IMR-90 (cell line): ENCODE measurements at regions not wholly inside any gene's neighbourhood (a gene's known extent, or its start where the extent isn't known, plus 50 kb on each side); places are given as distances from the start of the nearest gene placed in this dataset.

Experiments used
- ATAC-seq: fragments of 200-7000 bp; cut with Tn5 transposase; 2 replicates; pipeline ENCODE4 v1.9.1; 2020; ENCODE audit warnings: low read depth, mild to moderate bottlenecking, moderate library complexity
- BruUV-seq: library from RNA; stranded (reverse); fragments of 400-500 nt; replicated peaks from 2 replicates; lab custom pipeline; 2021; lab: Mats Ljungman, UMichigan
- CTCF ChIA-PET: fragments of 300-600 bp; formaldehyde crosslinking; extraction: SDS; loops from one replicate; lab custom pipeline; 2021; ENCODE audit warnings: antibody characterized with exemption; lab: Yijun Ruan, JAX
- POLR2A ChIA-PET: fragments of 300-600 bp; sonication (Branson Sonifier 250); formaldehyde crosslinking; loops from one replicate; lab custom pipeline; 2022; ENCODE audit warnings: antibody characterized with exemption; ENCODE audit not compliant: unreplicated experiment; lab: Charles Lee
- DNase-seq: peaks from one replicate; pipeline ENCODE4 v3.0.0; 2013
- H2AFZ ChIP-seq: replicated peaks from 2 replicates; pipeline ENCODE3; 2013; ENCODE audit warnings: low read length, mild to moderate bottlenecking; ENCODE audit not compliant: poor library complexity
- H2AK5ac ChIP-seq: 2 replicates; pipeline ENCODE4 v1.6.1; 2013; ENCODE audit warnings: low read depth, low read length, inconsistent platforms
- H2AK9ac ChIP-seq: replicated peaks from 2 replicates; pipeline ENCODE3; 2013; ENCODE audit warnings: mild to moderate bottlenecking, low read depth, low read length, moderate library complexity; ENCODE audit not compliant: poor library complexity
- H2BK120ac ChIP-seq: 2 replicates; pipeline ENCODE4 v1.6.1; 2013; ENCODE audit warnings: low read depth, low read length, inconsistent platforms
- H2BK15ac ChIP-seq: 3 replicates; pipeline ENCODE4 v1.6.1; 2013; ENCODE audit warnings: low read depth, low read length, inconsistent platforms
- H2BK20ac ChIP-seq: 2 replicates; pipeline ENCODE4 v1.6.1; 2013; ENCODE audit warnings: low read depth, mild to moderate bottlenecking, inconsistent platforms, low read length, moderate library complexity
- H2BK5ac ChIP-seq: 2 replicates; pipeline ENCODE4 v1.6.1; 2013; ENCODE audit warnings: mild to moderate bottlenecking, low read depth, low read length, inconsistent platforms; ENCODE audit not compliant: poor library complexity, severe bottlenecking
- H3K14ac ChIP-seq: replicated peaks from 2 replicates; pipeline ENCODE4 v1.6.1; 2013; ENCODE audit warnings: low read depth, low read length, inconsistent platforms
- H3K18ac ChIP-seq: 2 replicates; pipeline ENCODE4 v1.6.1; 2013; ENCODE audit warnings: low read depth, low read length, control low read depth
- H3K23ac ChIP-seq: 2 replicates; pipeline ENCODE4 v1.6.1; 2013; ENCODE audit warnings: low read depth, low read length, inconsistent platforms
- H3K27ac ChIP-seq: 2 replicates; pipeline ENCODE4 v1.5.1; 2013; ENCODE audit warnings: mild to moderate bottlenecking, control low read depth, low read length; ENCODE audit not compliant: insufficient read depth
- H3K27me3 ChIP-seq: 2 replicates; pipeline ENCODE4 v1.6.1; 2013; ENCODE audit warnings: low read length; ENCODE audit not compliant: control insufficient read depth, insufficient read depth
- H3K36me3 ChIP-seq: 2 replicates; pipeline ENCODE4 v1.6.1; 2013; ENCODE audit warnings: low read length, mixed read lengths; ENCODE audit not compliant: control insufficient read depth, insufficient read depth
- H3K4ac ChIP-seq: 2 replicates; pipeline ENCODE4 v1.6.1; 2013; ENCODE audit warnings: low read depth, low read length, inconsistent platforms
- H3K4me1 ChIP-seq: 2 replicates; pipeline ENCODE4 v1.6.1; 2013; ENCODE audit warnings: low read length, mixed read lengths; ENCODE audit not compliant: control insufficient read depth, insufficient read depth
- H3K4me2 ChIP-seq: 2 replicates; pipeline ENCODE4 v1.6.1; 2013; ENCODE audit warnings: low read depth, mild to moderate bottlenecking, control low read depth, low read length, moderate library complexity
- H3K4me3 ChIP-seq: 2 replicates; pipeline ENCODE4 v1.5.1; 2013; ENCODE audit warnings: low read depth, mild to moderate bottlenecking, control low read depth, low read length, moderate library complexity; ENCODE audit not compliant: insufficient read depth
- H3K56ac ChIP-seq: 2 replicates; pipeline ENCODE4 v1.6.1; 2013; ENCODE audit warnings: low read length, inconsistent platforms; ENCODE audit not compliant: insufficient read depth; ENCODE audit errors: extremely low read depth
- H3K79me1 ChIP-seq, 2 experiments: 2 replicates each; pipeline ENCODE4 v1.6.1; 2013; ENCODE audit warnings: low read length in 2 of 2, inconsistent platforms in 1 of 2, low read depth in 1 of 2
- H3K9ac ChIP-seq: 2 replicates; pipeline ENCODE4 v1.6.1; 2013; ENCODE audit warnings: low read depth, low read length, control low read depth
- H3K9me1 ChIP-seq: 2 replicates; pipeline ENCODE4 v1.6.1; 2013; ENCODE audit warnings: low read length, inconsistent platforms; ENCODE audit not compliant: insufficient read depth
- H3K9me3 ChIP-seq: 2 replicates; pipeline ENCODE4 v1.6.1; 2013; ENCODE audit warnings: low read length; ENCODE audit not compliant: control insufficient read depth, insufficient read depth
- H4K20me1 ChIP-seq: 2 replicates; pipeline ENCODE4 v1.6.1; 2013; ENCODE audit warnings: low read length, inconsistent platforms; ENCODE audit not compliant: insufficient read depth
- H4K5ac ChIP-seq: 2 replicates; pipeline ENCODE4 v1.6.1; 2013; ENCODE audit warnings: mild to moderate bottlenecking, low read depth, low read length, control low read depth
- H4K8ac ChIP-seq, 2 experiments: 2 replicates each; pipeline ENCODE4 v1.6.1; 2013; ENCODE audit warnings: low read depth in 2 of 2, low read length in 2 of 2, control low read depth in 1 of 2, inconsistent platforms in 1 of 2
- H4K91ac ChIP-seq: 2 replicates; pipeline ENCODE4 v1.6.1; 2013; ENCODE audit warnings: low read depth, low read length, inconsistent platforms; ENCODE audit not compliant: insufficient read depth
- BHLHE40 ChIP-seq: fragments of 150-350 bp; IDR thresholded peaks from 2 replicates; pipeline ENCODE4 v1.6.1; 2016; ENCODE audit warnings: mild to moderate bottlenecking, low read depth, low read length
- MAFK ChIP-seq: IDR thresholded peaks from 2 replicates; pipeline ENCODE4 v1.6.1; 2012; ENCODE audit warnings: low read depth, low read length, improper control_type of control experiment
- MXI1 ChIP-seq: IDR thresholded peaks from 2 replicates; pipeline ENCODE4 v1.6.1; 2012; ENCODE audit warnings: low read depth, mild to moderate bottlenecking, low read length, moderate library complexity, borderline replicate concordance
- RFX5 ChIP-seq: IDR thresholded peaks from 2 replicates; pipeline ENCODE4 v1.8.0; 2012; ENCODE audit warnings: low read depth, mild to moderate bottlenecking, low read length, moderate library complexity
- WGBS, 2 experiments: methylation state at CpG; one replicate each; pipeline versions ENCODE4 v1.1.5 to v1.1.7; 2013; ENCODE audit warnings: missing lambda C conversion rate in 2 of 2; ENCODE audit not compliant: insufficient read length in 1 of 2; ENCODE audit errors: extremely low coverage in 2 of 2; 5-methylcytosine and 5-hydroxymethylcytosine counted together
- dilution Hi-C: fragments of 300-500 bp; cut with HindIII; formaldehyde crosslinking; loops from one replicate; pipeline ENCODE4 v1.14.3; 2018; ENCODE audit warnings: low sequenced_read_pairs; ENCODE audit not compliant: unreplicated experiment
- in situ Hi-C: fragments of 300-500 bp; cut with MboI; formaldehyde crosslinking; loops from 3 replicates; pipeline ENCODE4 v1.14.3; 2019; ENCODE audit warnings: low sequenced_read_pairs, inconsistent platforms, mixed read lengths
- intact Hi-C: fragments of 100-400 bp; cut with micrococcal nuclease; formaldehyde crosslinking; loops from 2 replicates; pipeline ENCODE4 v1.10.0; 2022

- Histone ChIP-seq H3K4me3 (no peak overlapping the region), H4K20me1 (no peaks in the 10 kb centered on the region), H3K27ac (no peak overlapping the region), H3K4me1 (peaks cover 8% of the 10 kb centered on the region; the same call in 1 of the 2 replicates), H3K18ac (no peak overlapping the region), H3K79me1 (no peaks in the 10 kb centered on the region), H3K4me2 (no peak overlapping the region), H4K8ac (no peak overlapping the region), H3K23ac (no peak overlapping the region), H2BK20ac (no peak overlapping the region), H3K36me3 (no peaks in the 10 kb centered on the region), H3K9me3 (peaks cover 19% of the 10 kb centered on the region), H2BK5ac (no peak overlapping the region), H3K14ac (no peak overlapping the region), H2AFZ (no peak overlapping the region), H3K27me3 (peaks cover 13% of the 10 kb centered on the region; the same call in 1 of the 2 replicates), H3K56ac (no peak overlapping the region), H2BK15ac (no peak overlapping the region), H3K4ac (no peak overlapping the region), H4K5ac (no peak overlapping the region), H2BK120ac (no peak overlapping the region), H3K9me1 (no peaks in the 10 kb centered on the region), H2AK5ac (no peak overlapping the region), H3K9ac (no peak overlapping the region), H4K91ac (no peak overlapping the region), H2AK9ac (no peak overlapping the region)
- no peak for ATAC-seq
- 41% methylated on average over 5 of the region's 10 CpGs; no CpG with 5 or more reads in 1 of the 2 experiments for WGBS, 2 experiments
- in situ Hi-C loops, result no loop called here
- TF ChIP-seq BHLHE40, result no peak
- no peak for TF ChIP-seq RFX5
- no peak for TF ChIP-seq MAFK
- TF ChIP-seq MXI1, result no peak
- dilution Hi-C loops, result no loop called here
- no peak for DNase-seq
- intact Hi-C loops, result no loop called here
- ChIA-PET POLR2A (no interaction called here), CTCF (no interaction called here)
- no TSS peak for BruUV-seq
These were observed 235.0 kb upstream of the GMDS start for GRCh38 chr6:2480267-2480966.
